ENCODE measurements at regions not wholly inside any gene's neighbourhood (a gene's known extent, or its start where the extent isn't known, plus 50 kb on each side); places are given as distances from the start of the nearest gene placed in this dataset.
A peak's percentile ranks its signal among the peaks of the same experiment; 100 is the strongest.

GRCh38 chr5:4275232-4275631, 679.6 kb downstream of the IRX1 start:
- no peaks in the 10 kb centered on the region for H3K4me1 Mint-ChIP-seq (ENCODE audit: low read depth, unreplicated experiment)
- DNase-seq = no peak
- no peaks in the 10 kb centered on the region; the same call in 1 of the 2 replicates for H3K9me3 ChIP-seq
- no peaks in the 10 kb centered on the region for H3K36me3 ChIP-seq (ENCODE audit: control insufficient read depth, insufficient read depth, low read length)
- H3K4me3 Mint-ChIP-seq (ENCODE audit: unreplicated experiment) = no peak overlapping the region
- BruUV-seq (replicated peaks) = no TSS peak
- no peaks in the 10 kb centered on the region for H3K27me3 ChIP-seq (replicated peaks; ENCODE audit: control insufficient read depth, insufficient read depth, low read length)
- H3K27me3 Mint-ChIP-seq (ENCODE audit: insufficient read depth, unreplicated experiment) = no peaks in the 10 kb centered on the region
- H3K36me3 Mint-ChIP-seq (ENCODE audit: insufficient read depth, unreplicated experiment) = no peaks in the 10 kb centered on the region
- no peak overlapping the region for H3K27ac Mint-ChIP-seq (ENCODE audit: unreplicated experiment)
- intact Hi-C loops (cut with micrococcal nuclease; ENCODE audit: unreplicated experiment) = no loop called here
- H3K9me3 Mint-ChIP-seq (ENCODE audit: unreplicated experiment) = peaks cover 9% of the 10 kb centered on the region
- POLR2A ChIA-PET = no interaction called here
- CTCF ChIA-PET = no interaction called here
- no peak for TF ChIP-seq CTCF (IDR thresholded peaks at IDR 0.05; ENCODE audit: insufficient read depth in 1 of 2, low read depth in 1 of 2, low read length in 1 of 2, severe bottlenecking in 1 of 2, unreplicated experiment in 1 of 2)
- H3K4me3 ChIP-seq (ENCODE audit: low read depth, low read length) = no peak overlapping the region
- H3K4me1 ChIP-seq = no peaks in the 10 kb centered on the region

GRCh38 chr5:4294878-4295277, 699.2 kb downstream of the IRX1 start:
- intact Hi-C loops (cut with micrococcal nuclease; ENCODE audit: unreplicated experiment) = no loop called here
- Histone ChIP-seq H3K4me1 (no peaks in the 10 kb centered on the region), H3K36me3 (ENCODE audit: control insufficient read depth, insufficient read depth, low read length) (no peaks in the 10 kb centered on the region), H3K4me3 (ENCODE audit: low read depth, low read length) (no peak overlapping the region), H3K9me3 (no peaks in the 10 kb centered on the region; the same call in 1 of the 2 replicates), H3K27me3 (replicated peaks; ENCODE audit: control insufficient read depth, insufficient read depth, low read length) (no peaks in the 10 kb centered on the region)
- no peak for TF ChIP-seq CTCF (IDR thresholded peaks at IDR 0.05; ENCODE audit: insufficient read depth in 1 of 2, low read depth in 1 of 2, low read length in 1 of 2, severe bottlenecking in 1 of 2, unreplicated experiment in 1 of 2)
- H3K36me3 Mint-ChIP-seq (ENCODE audit: insufficient read depth, unreplicated experiment) = no peaks in the 10 kb centered on the region
- no peaks in the 10 kb centered on the region for H3K4me1 Mint-ChIP-seq (ENCODE audit: low read depth, unreplicated experiment)
- H3K27me3 Mint-ChIP-seq (ENCODE audit: insufficient read depth, unreplicated experiment) = peaks cover 8% of the 10 kb centered on the region
- no peak overlapping the region for H3K27ac Mint-ChIP-seq (ENCODE audit: unreplicated experiment)
- POLR2A ChIA-PET = no interaction called here
- DNase-seq = no peak
- H3K9me3 Mint-ChIP-seq (ENCODE audit: unreplicated experiment) = no peaks in the 10 kb centered on the region
- CTCF ChIA-PET = no interaction called here
- no peak overlapping the region for H3K4me3 Mint-ChIP-seq (ENCODE audit: unreplicated experiment)
- no TSS peak for BruUV-seq (replicated peaks)

- Mint-ChIP-seq H3K27me3 (ENCODE audit: insufficient read depth, unreplicated experiment) (peaks cover 8% of the 10 kb centered on the region), H3K4me1 (ENCODE audit: low read depth, unreplicated experiment) (no peaks in the 10 kb centered on the region), H3K4me3 (ENCODE audit: unreplicated experiment) (no peak overlapping the region), H3K27ac (ENCODE audit: unreplicated experiment) (no peak overlapping the region), H3K9me3 (ENCODE audit: unreplicated experiment) (no peaks in the 10 kb centered on the region), H3K36me3 (ENCODE audit: insufficient read depth, unreplicated experiment) (no peaks in the 10 kb centered on the region)
- H3K36me3 ChIP-seq (ENCODE audit: control insufficient read depth, insufficient read depth, low read length) = no peaks in the 10 kb centered on the region
- intact Hi-C loops (cut with micrococcal nuclease; ENCODE audit: unreplicated experiment) = no loop called here
- peak in 1 of 2 experiments; percentile 3 for DNase-seq
- no peaks in the 10 kb centered on the region; the same call in 1 of the 2 replicates for H3K9me3 ChIP-seq
- H3K4me1 ChIP-seq = no peaks in the 10 kb centered on the region
- ChIA-PET CTCF (interaction anchor here (0.7 kb wide), 1 partner anchor 1266 kb away, joined by 6 read pairs; no protein-coding TSS in a partner anchor), POLR2A (no interaction called here)
- BruUV-seq (replicated peaks) = no TSS peak
- no peaks in the 10 kb centered on the region for H3K27me3 ChIP-seq (replicated peaks; ENCODE audit: control insufficient read depth, insufficient read depth, low read length)
- H3K4me3 ChIP-seq (ENCODE audit: low read depth, low read length) = no peak overlapping the region
- TF ChIP-seq CTCF (IDR thresholded peaks at IDR 0.05; ENCODE audit: insufficient read depth in 1 of 2, low read depth in 1 of 2, low read length in 1 of 2, severe bottlenecking in 1 of 2, unreplicated experiment in 1 of 2) = peak in 1 of 2 experiments; percentile 33
Observed at GRCh38 chr5:4295663-4296339, 700.2 kb downstream of the IRX1 start.

Data from Caco-2 (cell line).